Prostate gland (tissue), 2 donors: ENCODE measurements at regions not wholly inside any gene's neighbourhood (a gene's known extent, or its start where the extent isn't known, plus 50 kb on each side); places are given as distances from the start of the nearest gene placed in this dataset.

Experiments used
- CTCF ChIP-seq, 4 experiments: fragments of 200-600 bp in 2 of 4; fragments of 450-650 bp in 2 of 4; sonication (generic) in 2 of 4; IDR thresholded peaks; 1 replicate in 3 of 4; 2 replicates in 1 of 4; pipeline ENCODE4 v1.5.1; 2016 to 2019; ENCODE audit warnings: antibody characterized with exemption in 4 of 4, mild to moderate bottlenecking in 2 of 4, moderate library complexity in 2 of 4
- POLR2AphosphoS5 ChIP-seq: sonication (generic); formaldehyde crosslinking; IDR thresholded peaks from one replicate; pipeline ENCODE4 v1.6.1; 2017; ENCODE audit warnings: antibody characterized with exemption

DNA sequence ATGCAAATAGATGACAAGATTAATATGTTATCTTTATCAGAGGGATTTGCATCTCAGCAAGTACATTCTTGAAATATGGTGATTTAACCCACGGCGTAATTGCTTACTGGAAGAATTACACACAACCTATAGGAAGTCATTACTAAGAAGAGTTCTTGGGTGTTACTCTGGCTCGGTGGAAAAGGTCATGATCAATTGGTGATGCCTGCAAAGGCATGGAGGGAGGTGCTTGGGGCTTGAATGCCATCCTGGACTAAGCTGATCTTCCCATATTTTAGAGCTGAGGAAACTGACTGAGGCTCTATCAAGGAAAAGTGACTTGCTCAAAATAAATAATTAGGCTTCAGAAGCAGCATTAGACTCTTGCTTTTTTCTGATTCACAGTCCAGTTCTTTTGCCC is 137.5 kb upstream of the JUN start:
- TF ChIP-seq CTCF (IDR thresholded peaks at IDR 0.05) (no peak), POLR2AphosphoS5 (no peak)
